HG03159 (cell line): ENCODE measurements at regions not wholly inside any gene's neighbourhood (a gene's known extent, or its start where the extent isn't known, plus 50 kb on each side); places are given as distances from the start of the nearest gene placed in this dataset.
A peak's percentile ranks its signal among the peaks of the same experiment; 100 is the strongest.
"Not testable (repeated sequence)": the region's sequence is repeated elsewhere in the genome, so short reads cannot be mapped to it uniquely, and the experiment has no call there.

Experiments
- ATAC-seq: cut with Tn5 transposase; IDR thresholded peaks from one replicate; pipeline ENCODE4 v1.9.1; 2021; ENCODE audit warnings: mild to moderate bottlenecking, moderate library complexity; ENCODE audit not compliant: unreplicated experiment

DNA sequence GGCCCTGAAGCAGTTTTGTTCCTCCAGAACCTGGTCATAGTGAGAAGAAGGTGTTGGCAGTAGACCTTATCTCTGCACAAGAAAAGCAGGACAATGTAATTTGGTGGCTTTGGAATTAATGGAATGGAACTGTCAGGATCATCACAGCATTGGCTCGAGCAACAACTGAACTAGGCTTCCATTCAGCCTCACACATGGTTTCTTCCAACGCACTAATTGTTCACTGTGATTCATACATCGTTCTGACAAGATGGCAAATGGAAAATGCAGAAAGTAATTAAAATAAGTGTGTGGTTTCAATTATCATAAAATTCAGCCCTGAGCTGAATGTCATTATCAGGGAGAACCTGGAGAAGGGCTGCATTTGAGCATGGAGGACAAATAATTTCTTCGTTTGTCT is 80.6 kb downstream of the MFSD1 start:
- ATAC-seq, result no peak

GRCh38 chr3:158896729-158897128 is 94.9 kb downstream of the MFSD1 start:
- no peak for ATAC-seq

GRCh38 chr3:158906749-158907148 is 104.9 kb downstream of the MFSD1 start:
- no peak for ATAC-seq

DNA sequence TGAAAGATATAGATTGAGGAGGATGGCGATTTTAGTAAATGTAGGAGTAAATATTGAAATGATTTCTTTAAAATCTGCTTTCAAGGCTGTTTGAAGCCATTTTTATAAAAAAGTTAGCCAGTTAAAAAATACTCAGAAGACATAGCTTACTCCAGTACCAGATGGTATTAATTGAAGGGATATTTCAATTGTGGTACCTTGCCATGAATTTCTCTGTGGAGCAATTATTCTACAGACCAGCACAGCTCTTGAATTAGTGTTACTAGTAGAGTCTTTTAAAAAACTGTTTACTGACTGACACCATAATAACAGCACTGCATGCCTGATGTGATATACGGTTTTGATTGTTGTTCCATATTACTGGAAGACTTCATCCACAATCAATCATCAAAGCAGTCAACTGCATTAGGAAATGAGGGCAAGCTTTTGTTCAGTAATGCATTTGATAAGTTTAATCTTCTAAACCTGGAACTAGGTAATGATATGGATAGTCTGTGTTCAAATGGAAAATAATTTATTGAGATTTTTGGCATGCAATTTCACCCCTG is 106.4 kb downstream of the MFSD1 start:
- no peak for ATAC-seq

GRCh38 chr3:158909870-158910269 is 108.0 kb downstream of the MFSD1 start:
- ATAC-seq, result no peak

- ATAC-seq, result no peak
Observed at GRCh38 chr3:158911586-158911985, 109.7 kb downstream of the MFSD1 start.

GRCh38 chr3:158912188-158912587 is 110.3 kb downstream of the MFSD1 start:
- no peak for ATAC-seq

GRCh38 chr3:158912621-158913020 is 110.8 kb downstream of the MFSD1 start:
- no peak for ATAC-seq

DNA sequence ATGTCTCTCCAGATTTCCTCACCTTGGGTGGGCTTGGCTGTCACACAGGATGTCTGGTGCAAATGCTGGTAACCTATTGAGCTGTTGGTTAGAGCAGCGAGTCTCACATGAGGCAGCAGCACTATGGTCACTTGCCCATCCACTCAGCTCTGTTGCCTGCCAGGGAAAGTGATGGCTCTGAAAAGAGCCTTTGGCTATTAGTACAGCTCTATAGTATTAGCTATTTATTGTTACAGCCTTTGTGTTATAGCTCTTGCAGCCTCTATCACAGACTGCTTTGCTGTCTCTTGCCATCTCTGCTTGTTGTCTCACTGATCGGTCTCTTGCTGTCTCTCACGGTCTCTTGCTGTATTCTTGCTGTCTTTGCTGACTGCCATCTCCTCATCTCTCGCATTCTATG is 114.3 kb downstream of the MFSD1 start:
- ATAC-seq, result no peak

GRCh38 chr3:158918008-158918407 is 116.2 kb downstream of the MFSD1 start:
- ATAC-seq, result peak; percentile 91

GRCh38 chr3:158918451-158918850 is 116.6 kb downstream of the MFSD1 start:
- ATAC-seq, result no peak

- no peak for ATAC-seq
Observed at GRCh38 chr3:158920371-158920770, 118.5 kb downstream of the MFSD1 start.

GRCh38 chr3:158925021-158925420 is 123.2 kb downstream of the MFSD1 start:
- no peak for ATAC-seq

DNA sequence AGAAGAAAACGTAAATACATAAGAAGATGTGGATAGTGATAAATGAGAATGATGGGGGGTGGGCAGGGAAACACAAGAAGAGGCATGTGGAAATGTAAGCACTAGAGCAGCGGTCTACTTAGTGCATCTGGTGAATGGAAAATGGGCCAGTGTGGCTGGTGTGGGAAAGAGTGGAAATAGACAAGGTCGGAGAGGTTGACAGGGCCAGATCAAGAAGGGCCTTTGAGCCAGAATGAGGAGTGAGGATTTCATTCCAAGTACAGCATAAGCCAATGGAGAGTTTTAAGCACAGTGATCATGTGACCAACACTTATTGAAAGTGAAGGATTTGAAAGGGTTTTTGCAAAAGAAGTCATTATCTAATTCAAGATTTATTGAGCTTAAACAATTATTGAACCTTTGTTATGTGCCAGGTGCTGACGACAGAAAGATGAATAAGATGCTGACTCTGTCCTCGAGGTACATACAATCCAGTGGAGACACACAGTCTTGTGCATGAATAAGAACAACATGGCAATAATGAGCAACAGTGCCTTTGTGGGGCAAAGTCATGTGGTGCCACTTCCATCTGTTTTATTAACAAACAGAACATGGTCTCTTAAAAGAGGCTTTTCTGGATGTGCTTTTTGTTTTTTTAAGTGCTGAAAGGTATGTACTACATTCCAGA is 124.1 kb downstream of the MFSD1 start:
- no peak for ATAC-seq

DNA sequence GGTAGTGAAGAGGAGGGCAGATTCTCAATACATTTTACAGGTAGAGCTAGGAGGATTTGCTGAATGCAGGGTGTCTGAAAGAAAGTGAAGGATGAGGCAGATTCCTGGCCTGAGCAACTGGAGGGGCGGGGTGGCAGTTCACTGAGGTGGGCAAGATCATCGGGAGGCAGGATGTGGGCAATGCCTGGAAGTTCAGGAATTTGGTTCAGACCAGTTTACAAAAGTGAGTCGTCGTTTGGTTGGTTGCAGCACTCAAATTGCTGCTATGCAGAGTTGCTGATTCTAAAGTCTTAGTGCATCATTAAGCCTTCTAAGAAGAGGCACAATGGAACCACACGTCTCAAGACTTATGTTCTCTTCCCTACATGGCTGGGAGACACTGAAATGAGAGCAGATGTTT is 134.0 kb downstream of the MFSD1 start:
- no peak for ATAC-seq

GRCh38 chr3:158936530-158937113 is 134.8 kb downstream of the MFSD1 start:
- no peak for ATAC-seq

DNA sequence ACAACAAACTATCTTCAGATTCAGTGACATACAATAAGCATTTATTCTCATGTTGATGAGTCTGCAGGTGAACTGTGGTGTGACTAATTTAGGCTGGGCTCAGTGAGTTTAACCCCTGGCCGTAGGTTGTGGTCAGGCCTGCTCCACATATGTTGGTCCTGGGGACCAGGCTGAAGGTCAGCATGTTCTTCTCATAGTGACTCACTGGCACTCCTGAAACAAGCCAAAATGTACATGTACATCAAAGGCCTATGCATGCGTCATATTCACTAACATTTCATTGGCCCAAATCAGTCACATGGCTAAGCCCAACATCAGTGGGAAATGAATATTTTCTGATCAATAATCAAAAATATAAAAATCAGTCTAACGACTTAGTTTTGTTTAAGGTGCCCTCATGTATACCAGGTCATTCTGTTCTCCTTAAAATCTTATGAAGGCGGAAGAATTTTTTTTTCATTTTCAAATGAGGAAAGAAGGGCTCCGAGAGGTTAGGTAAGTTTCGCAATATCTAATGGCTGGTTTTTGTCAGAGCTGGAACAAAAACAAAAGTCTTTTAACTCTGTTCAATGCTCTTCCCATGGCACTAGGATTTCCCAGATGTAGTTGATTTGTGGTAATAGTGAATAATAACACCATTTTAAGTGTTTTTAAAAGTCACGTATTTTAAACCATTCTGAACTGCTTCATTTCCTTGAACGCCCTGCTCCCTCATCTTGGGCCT is 148.5 kb downstream of the MFSD1 start:
- no peak for ATAC-seq

- ATAC-seq, result no peak
Observed at GRCh38 chr3:158953131-158953530, 151.3 kb downstream of the MFSD1 start.

DNA sequence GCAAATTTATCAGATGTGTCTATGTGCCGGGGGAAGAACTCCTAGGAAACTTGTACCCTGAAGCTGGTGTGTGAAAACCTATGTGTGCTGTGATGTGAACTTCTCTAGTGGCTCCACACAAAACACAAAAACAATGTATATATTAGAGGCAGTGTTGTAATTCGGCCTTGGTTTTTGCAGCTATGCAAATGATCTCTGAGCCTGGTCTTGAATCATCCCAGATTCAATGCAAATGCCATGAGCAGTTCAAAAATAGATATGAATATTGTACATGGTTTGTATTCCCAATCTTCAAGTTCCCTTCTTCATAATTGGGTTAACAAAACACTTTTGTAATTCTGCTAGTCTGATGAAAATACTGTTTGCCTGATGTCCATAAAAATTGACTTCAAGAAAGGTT is 152.6 kb downstream of the MFSD1 start:
- ATAC-seq, result no peak

- not testable (repeated sequence) for ATAC-seq
Observed at GRCh38 chr3:158957777-158958176, 155.9 kb downstream of the MFSD1 start.

DNA sequence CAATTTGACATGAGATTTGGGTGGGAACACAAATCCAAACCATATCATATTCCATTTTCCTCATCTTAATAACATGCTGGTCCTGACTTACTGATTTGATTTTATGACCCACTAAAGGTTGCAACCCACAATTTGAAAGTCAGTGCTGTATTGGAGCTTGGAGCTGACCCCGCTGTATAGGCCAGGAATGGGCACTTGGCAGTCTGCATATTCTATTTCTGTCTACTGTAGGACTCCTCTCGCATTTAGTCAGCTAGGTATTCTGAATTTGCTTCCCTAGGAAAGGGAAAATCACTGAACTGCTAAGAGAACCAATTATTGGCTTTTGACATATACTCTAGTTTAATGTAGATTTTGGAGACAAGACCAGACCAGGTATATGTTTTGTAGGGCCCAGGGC is 157.0 kb downstream of the MFSD1 start:
- no peak for ATAC-seq

GRCh38 chr3:158961471-158961870 is 159.6 kb downstream of the MFSD1 start:
- ATAC-seq, result no peak
